Heart left ventricle (tissue), 16 donors: ENCODE measurements at regions not wholly inside any gene's neighbourhood (a gene's known extent, or its start where the extent isn't known, plus 50 kb on each side); places are given as distances from the start of the nearest gene placed in this dataset.
A peak's percentile ranks its signal among the peaks of the same experiment; 100 is the strongest.

Source experiments
- ATAC-seq, 4 donors: fragments of 200-7000 bp; cut with Tn5 transposase; one replicate each; pipeline ENCODE4 v1.9.1; 2020 to 2022; ENCODE audit warnings: moderate library complexity in 4 of 4, mild to moderate bottlenecking in 3 of 4, moderate number of reproducible peaks in 1 of 4
- DNase-seq, 5 donors: peaks; one replicate each; pipeline ENCODE4 v3.0.0-alpha.2; 2020
- H3K27ac ChIP-seq, 12 donors: fragments of 200-600 bp; sonication (generic) in 4 of 12; one replicate each; pipeline versions ENCODE4 v1.5.0 to v1.8.0; 2016 to 2022; ENCODE audit warnings: mild to moderate bottlenecking in 2 of 12
- H3K27me3 ChIP-seq, 9 donors: fragments of 200-600 bp; sonication (generic) in 2 of 9; one replicate each; pipeline versions ENCODE4 v1.5.1 to v1.8.0; 2016 to 2022; ENCODE audit warnings: mild to moderate bottlenecking in 3 of 9
- H3K36me3 ChIP-seq, 9 donors: fragments of 200-600 bp; sonication (generic) in 2 of 9; one replicate each; pipeline versions ENCODE4 v1.5.0 to v1.8.0; 2018 to 2022; ENCODE audit warnings: mild to moderate bottlenecking in 2 of 9
- H3K4me1 ChIP-seq, 12 donors: fragments of 200-600 bp; sonication (generic) in 4 of 12; one replicate each; pipeline versions ENCODE4 v1.5.0 to v1.8.0; 2016 to 2022; ENCODE audit warnings: mild to moderate bottlenecking in 3 of 12
- H3K4me3 ChIP-seq, 12 donors: fragments of 200-600 bp; sonication (generic) in 4 of 12; one replicate each; pipeline versions ENCODE4 v1.5.0 to v1.8.0; 2017 to 2022; ENCODE audit warnings: mild to moderate bottlenecking in 9 of 12, moderate library complexity in 4 of 12
- H3K9me3 ChIP-seq, 12 donors: fragments of 200-600 bp; sonication (generic) in 4 of 12; one replicate each; pipeline versions ENCODE4 v1.5.0 to v1.8.0; 2016 to 2022; ENCODE audit warnings: mild to moderate bottlenecking in 1 of 12
- POLR2A ChIP-seq, 2 donors: fragments of 450-650 bp; IDR thresholded peaks; one replicate each; pipeline ENCODE4 v1.6.1; 2017; ENCODE audit warnings: antibody characterized with exemption in 2 of 2, mild to moderate bottlenecking in 2 of 2, moderate library complexity in 2 of 2
- WGBS, 4 donors: extraction: QIAGEN DNeasy Blood & Tissue Kit in 2 of 4; methylation state at CpG; one replicate each; pipeline versions ENCODE4 v1.1.5 to v1.1.7; 2013 to 2018; 5-methylcytosine and 5-hydroxymethylcytosine counted together
- intact Hi-C, 10 donors: fragments of 100-400 bp; cut with DNase I; formaldehyde crosslinking; loops; one replicate each; pipeline versions ENCODE4 v1.11.1 to v1.14.2; 2022
- TF ChIP-seq, protein P1 (sequence below), 12 donors: fragments of 200-600 bp; sonication (generic) in 4 of 12; IDR thresholded peaks; one replicate each; pipeline versions ENCODE4 v1.5.0 to v1.8.0; 2018 to 2022; ENCODE audit warnings: antibody characterized with exemption in 12 of 12, mild to moderate bottlenecking in 5 of 12
- donor health status: ischemic (EF 13 %, LVEDD 7.1; RV severe dilation, severe dysfunction).
- donor health status: healthy with polysubstance abuse.
- donor health status: DM: no; HTN: yes; CAD: no.
- donor health status: DM: no; HTN: no; CAD: no.
- donor health status: ischemic (EF 25% LVEDD 6.9; RV normal size, moderate dysfunction).
- donor health status: ischemic (EF 25% LVEDD 5.7; RV mildly dilated, moderate dysfunction).
- donor health status: healthy.
- donor health status: DM: yes; HTN: yes; CAD: no.
- donor health status: ischemic (EF 35%, LVEDD 5.7; RV mildly dilated, moderate dysfunction).
- donor health status: nonischemic (EF 11% LVEDD 7.7; RV severe dilation, severe dysfunction).
- donor health status: DM: yes; HTN: yes; CAD: no.
- donor health status: PGD.
- donor health status: ischemic (EF 29% LVEDD 5.4; RV normal size, mild dysfunction).
- donor health status: nonischemic (EF 23%, LVEDD 6.1; RV moderate dilation, normal function).

DNA sequence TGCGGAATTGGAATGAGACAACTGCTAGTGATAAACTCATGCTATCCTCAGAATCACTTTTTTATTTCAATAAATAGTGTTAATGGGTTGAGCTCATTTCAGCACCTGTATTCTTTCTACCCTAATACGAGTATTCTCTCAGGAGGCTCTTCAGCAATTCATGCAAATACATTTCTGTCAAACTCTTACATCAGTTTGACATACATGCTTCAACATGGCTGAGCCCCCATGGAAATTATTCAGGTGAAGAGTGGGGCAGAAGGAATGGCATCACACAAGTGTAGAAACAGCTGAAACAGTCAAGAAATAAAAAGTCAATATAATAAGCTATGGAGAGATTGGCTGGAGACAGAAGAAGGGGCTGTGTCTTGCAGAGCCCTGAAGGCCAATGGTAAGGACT lies 77.8 kb upstream of the SNX19 start:
- no peak for ATAC-seq
- WGBS, 4 donors = 78 to 85% (median 80%) methylated on average over 2 of the region's 2 CpGs
- Histone ChIP-seq H3K36me3 (no peaks in the 10 kb centered on the region), H3K4me1 (no peaks in the 10 kb centered on the region), H3K27ac (no peak overlapping the region), H3K9me3 (no peaks in the 10 kb centered on the region), H3K27me3 (no peaks in the 10 kb centered on the region), H3K4me3 (no peak overlapping the region)
- TF ChIP-seq, protein P1, sequence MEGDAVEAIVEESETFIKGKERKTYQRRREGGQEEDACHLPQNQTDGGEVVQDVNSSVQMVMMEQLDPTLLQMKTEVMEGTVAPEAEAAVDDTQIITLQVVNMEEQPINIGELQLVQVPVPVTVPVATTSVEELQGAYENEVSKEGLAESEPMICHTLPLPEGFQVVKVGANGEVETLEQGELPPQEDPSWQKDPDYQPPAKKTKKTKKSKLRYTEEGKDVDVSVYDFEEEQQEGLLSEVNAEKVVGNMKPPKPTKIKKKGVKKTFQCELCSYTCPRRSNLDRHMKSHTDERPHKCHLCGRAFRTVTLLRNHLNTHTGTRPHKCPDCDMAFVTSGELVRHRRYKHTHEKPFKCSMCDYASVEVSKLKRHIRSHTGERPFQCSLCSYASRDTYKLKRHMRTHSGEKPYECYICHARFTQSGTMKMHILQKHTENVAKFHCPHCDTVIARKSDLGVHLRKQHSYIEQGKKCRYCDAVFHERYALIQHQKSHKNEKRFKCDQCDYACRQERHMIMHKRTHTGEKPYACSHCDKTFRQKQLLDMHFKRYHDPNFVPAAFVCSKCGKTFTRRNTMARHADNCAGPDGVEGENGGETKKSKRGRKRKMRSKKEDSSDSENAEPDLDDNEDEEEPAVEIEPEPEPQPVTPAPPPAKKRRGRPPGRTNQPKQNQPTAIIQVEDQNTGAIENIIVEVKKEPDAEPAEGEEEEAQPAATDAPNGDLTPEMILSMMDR (IDR thresholded peaks at IDR 0.05) = no peak
- no peak for TF ChIP-seq POLR2A (IDR thresholded peaks at IDR 0.05)
- intact Hi-C loops = no loop called here
- DNase-seq = no peak

DNA sequence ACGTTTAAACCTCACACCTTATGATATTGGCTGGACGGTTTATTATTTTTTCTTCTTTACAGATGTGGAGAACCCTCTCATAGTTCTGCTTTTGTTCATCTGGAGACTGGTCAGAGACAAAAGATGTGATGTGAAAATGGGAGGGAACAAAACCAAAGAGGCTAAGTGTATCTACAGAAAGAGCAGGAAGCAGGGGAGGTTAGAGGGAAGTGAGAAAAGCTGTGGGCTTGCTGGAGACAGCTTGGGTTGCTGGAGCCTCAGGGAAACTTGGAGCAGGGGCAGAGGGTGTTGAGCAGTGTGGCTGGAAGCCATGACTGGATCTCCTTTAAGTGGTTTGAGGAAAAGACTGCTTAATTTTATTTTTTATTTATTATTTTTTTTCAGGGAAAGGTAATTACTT lies 79.0 kb upstream of the SNX19 start:
- ATAC-seq (no peak), DNase-seq (no peak)
- no peak overlapping the region for H3K27ac ChIP-seq
- intact Hi-C loops = no loop called here
- no peaks in the 10 kb centered on the region for H3K9me3 ChIP-seq
- H3K4me3 ChIP-seq = no peak overlapping the region
- H3K27me3 ChIP-seq = no peaks in the 10 kb centered on the region
- no peak for TF ChIP-seq POLR2A (IDR thresholded peaks at IDR 0.05)
- TF ChIP-seq, protein P1 (IDR thresholded peaks at IDR 0.05) = no peak
- WGBS, 4 donors = 53 to 66% (median 62%) methylated on average over 2 of the region's 2 CpGs
- H3K36me3 ChIP-seq = no peaks in the 10 kb centered on the region
- no peaks in the 10 kb centered on the region for H3K4me1 ChIP-seq

DNA sequence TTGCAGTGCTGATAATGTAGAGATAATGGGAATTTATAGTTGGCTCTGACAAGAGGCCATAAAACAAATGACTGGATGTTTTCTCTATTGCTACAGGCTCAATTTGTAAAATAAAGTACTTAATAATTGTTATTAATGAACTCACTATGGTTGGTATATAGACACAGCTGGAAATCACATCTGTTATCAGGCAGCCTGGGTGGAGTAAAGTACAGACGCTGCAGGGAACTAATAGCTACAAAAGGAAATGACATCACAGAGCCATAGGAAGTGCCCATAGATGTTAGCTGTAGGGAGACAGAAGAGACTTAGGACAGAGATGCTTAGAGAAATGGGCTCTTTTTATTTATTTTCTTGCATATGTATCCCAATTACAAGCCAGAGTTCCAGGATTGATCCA lies 81.0 kb upstream of the SNX19 start:
- 12 to 28% (median 19%) methylated on average over 1 of the region's 1 CpG for WGBS, 4 donors
- H3K4me1 ChIP-seq = no peaks in the 10 kb centered on the region
- intact Hi-C loops = no loop called here
- H3K36me3 ChIP-seq = no peaks in the 10 kb centered on the region
- H3K9me3 ChIP-seq = no peaks in the 10 kb centered on the region
- no peak overlapping the region for H3K27ac ChIP-seq
- ATAC-seq (no peak), DNase-seq (no peak)
- no peak overlapping the region for H3K4me3 ChIP-seq
- H3K27me3 ChIP-seq = no peaks in the 10 kb centered on the region
- TF ChIP-seq, protein P1 (IDR thresholded peaks at IDR 0.05) = no peak
- TF ChIP-seq POLR2A (IDR thresholded peaks at IDR 0.05) = no peak

DNA sequence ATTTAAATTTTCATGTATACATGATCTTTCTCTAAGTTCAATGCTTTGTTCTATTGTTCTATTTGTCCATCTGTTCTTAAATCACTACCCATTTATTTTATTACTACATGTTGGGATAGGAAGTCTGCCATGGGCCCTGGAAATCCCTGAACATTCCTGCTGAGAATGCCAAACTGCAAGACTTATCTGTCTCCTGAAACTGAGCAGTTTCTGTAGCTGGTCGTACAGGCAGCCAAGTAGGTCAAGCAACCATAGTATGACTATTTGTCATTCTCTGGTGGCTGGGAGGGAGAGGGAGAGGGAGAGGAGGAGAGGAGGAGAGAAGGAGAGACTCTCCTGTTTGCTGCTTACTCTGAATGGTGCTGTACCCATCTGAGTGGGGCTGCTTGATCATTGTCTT lies 82.8 kb upstream of the SNX19 start:
- H3K27ac ChIP-seq = no peak overlapping the region
- no peaks in the 10 kb centered on the region for H3K4me1 ChIP-seq
- TF ChIP-seq, protein P1 (IDR thresholded peaks at IDR 0.05) = no peak
- no peak for TF ChIP-seq POLR2A (IDR thresholded peaks at IDR 0.05)
- H3K9me3 ChIP-seq = no peaks in the 10 kb centered on the region
- H3K4me3 ChIP-seq = no peak overlapping the region
- ATAC-seq = peak in 1 of 4 donors; percentile 60
- intact Hi-C loops = no loop called here
- H3K27me3 ChIP-seq = no peaks in the 10 kb centered on the region
- H3K36me3 ChIP-seq = no peaks in the 10 kb centered on the region
- 0 to 17% (median 17%) methylated on average over 1 of the region's 1 CpG for WGBS, 4 donors
- no peak for DNase-seq
